ENCODE measurements at regions not wholly inside any gene's neighbourhood (a gene's known extent, or its start where the extent isn't known, plus 50 kb on each side); places are given as distances from the start of the nearest gene placed in this dataset.

- TF ChIP-seq CTCF (conservative IDR thresholded peaks at IDR 0.05; ENCODE audit: low read length) (no peak), EZH2phosphoT487 (IDR thresholded peaks at IDR 0.05; ENCODE audit: borderline replicate concordance, low read depth, low read length) (no peak)
Measured at GRCh38 chr3:5503136-5503535, 315.6 kb downstream of the EDEM1 start.

Measured in OCI-LY7 (cell line).